ENCODE measurements at regions not wholly inside any gene's neighbourhood (a gene's known extent, or its start where the extent isn't known, plus 50 kb on each side); places are given as distances from the start of the nearest gene placed in this dataset.

DNA sequence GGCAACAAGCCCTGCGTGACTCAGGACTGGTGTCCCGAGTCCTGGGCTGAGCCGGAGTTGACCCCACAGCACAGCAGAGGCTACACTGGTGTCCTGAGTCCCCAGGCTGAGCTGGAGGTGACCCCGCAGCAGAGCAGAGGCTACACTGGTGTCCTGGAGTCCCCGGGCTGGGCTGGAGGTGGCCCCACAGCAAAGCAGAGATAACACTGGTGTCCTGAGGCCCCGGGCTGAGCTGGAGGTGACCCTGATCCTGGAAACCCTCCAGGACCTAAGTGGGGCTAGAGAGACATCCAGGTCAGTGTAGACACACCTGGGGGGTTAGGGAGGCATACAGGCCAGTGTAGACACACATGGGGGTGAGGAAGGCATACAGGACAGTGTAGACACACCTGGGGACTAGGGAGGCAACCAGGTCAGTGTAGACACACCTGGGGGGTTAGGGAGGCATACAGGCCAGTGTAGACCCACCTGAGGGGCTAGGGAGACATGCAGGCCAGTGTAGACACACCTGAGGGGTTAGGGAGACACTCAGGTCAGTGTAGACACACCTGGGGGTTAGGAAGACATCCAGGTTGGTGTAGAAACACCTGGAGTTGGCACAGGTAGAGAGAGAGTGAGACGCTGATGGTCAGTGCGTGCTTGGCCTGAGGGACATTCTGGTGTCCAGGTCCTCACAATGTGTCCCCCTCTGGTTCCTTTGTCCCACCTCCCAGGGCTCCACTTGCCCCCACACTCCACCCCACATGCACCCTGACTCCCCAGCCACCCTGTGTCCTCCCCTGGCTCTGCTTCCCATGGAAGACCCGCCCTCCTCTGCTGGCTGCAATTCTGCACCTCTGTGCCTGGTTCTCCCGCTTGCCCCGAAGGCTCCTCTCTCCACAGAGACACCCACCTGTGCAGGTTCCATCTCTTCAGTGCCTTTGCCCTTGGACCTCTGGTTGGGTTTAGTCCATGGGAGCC lies 321.6 kb upstream of the SFSWAP start:
- Histone ChIP-seq H3K36me3 (ENCODE audit: control insufficient read depth in 2 of 2, extremely low read depth in 1 of 2, insufficient read depth in 2 of 2, low read length in 2 of 2) (no peaks in the 10 kb centered on the region), H3K79me2 (ENCODE audit: control insufficient read depth, insufficient read depth, low read length) (no peaks in the 10 kb centered on the region), H3K4me1 (ENCODE audit: control insufficient read depth, extremely low read depth, insufficient read depth, low read length) (no peaks in the 10 kb centered on the region), H3K27me3 (ENCODE audit: control insufficient read depth, extremely low read depth, insufficient read depth, low read length) (no peaks in the 10 kb centered on the region), H3K4me3 (ENCODE audit: control insufficient read depth in 2 of 3, extremely low read depth in 1 of 3, insufficient read depth in 2 of 3, low read depth in 1 of 3, low read length in 3 of 3) (no peak overlapping the region), H3K9ac (ENCODE audit: control insufficient read depth, extremely low read depth, insufficient read depth, low read length) (no peak overlapping the region), H3K9me1 (ENCODE audit: control insufficient read depth, extremely low read depth, insufficient read depth, low read length) (no peaks in the 10 kb centered on the region), H2AFZ (ENCODE audit: control insufficient read depth, low read length) (no peak overlapping the region), H3K4me2 (ENCODE audit: control insufficient read depth, extremely low read depth, insufficient read depth, low read depth, low read length) (no peak overlapping the region), H3K27ac (ENCODE audit: control insufficient read depth, insufficient read depth, low read length) (no peak overlapping the region), H4K20me1 (ENCODE audit: control insufficient read depth, extremely low read depth, insufficient read depth, low read length) (no peaks in the 10 kb centered on the region), H3K9me3 (ENCODE audit: control insufficient read depth, low read depth, low read length) (no peaks in the 10 kb centered on the region)
- dilution Hi-C loops (cut with MboI; ENCODE audit: extremely low pct_ligation_motif_present, low sequenced_read_pairs), result no loop called here
- DNase-seq (ENCODE audit: low read depth, low spot score) (no peak), FAIRE-seq (no peak)
- TF ChIP-seq EZH2 (IDR thresholded peaks at IDR 0.05; ENCODE audit: low read length), result no peak
- TF ChIP-seq, protein P1, sequence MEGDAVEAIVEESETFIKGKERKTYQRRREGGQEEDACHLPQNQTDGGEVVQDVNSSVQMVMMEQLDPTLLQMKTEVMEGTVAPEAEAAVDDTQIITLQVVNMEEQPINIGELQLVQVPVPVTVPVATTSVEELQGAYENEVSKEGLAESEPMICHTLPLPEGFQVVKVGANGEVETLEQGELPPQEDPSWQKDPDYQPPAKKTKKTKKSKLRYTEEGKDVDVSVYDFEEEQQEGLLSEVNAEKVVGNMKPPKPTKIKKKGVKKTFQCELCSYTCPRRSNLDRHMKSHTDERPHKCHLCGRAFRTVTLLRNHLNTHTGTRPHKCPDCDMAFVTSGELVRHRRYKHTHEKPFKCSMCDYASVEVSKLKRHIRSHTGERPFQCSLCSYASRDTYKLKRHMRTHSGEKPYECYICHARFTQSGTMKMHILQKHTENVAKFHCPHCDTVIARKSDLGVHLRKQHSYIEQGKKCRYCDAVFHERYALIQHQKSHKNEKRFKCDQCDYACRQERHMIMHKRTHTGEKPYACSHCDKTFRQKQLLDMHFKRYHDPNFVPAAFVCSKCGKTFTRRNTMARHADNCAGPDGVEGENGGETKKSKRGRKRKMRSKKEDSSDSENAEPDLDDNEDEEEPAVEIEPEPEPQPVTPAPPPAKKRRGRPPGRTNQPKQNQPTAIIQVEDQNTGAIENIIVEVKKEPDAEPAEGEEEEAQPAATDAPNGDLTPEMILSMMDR (optimal IDR thresholded peaks at IDR 0.05 in 1 of 3, IDR thresholded peaks at IDR 0.05 in 1 of 3, conservative IDR thresholded peaks at IDR 0.05 in 1 of 3; ENCODE audit: extremely low read depth in 1 of 3, insufficient read depth in 2 of 3, low read length in 3 of 3), result no peak

DNA sequence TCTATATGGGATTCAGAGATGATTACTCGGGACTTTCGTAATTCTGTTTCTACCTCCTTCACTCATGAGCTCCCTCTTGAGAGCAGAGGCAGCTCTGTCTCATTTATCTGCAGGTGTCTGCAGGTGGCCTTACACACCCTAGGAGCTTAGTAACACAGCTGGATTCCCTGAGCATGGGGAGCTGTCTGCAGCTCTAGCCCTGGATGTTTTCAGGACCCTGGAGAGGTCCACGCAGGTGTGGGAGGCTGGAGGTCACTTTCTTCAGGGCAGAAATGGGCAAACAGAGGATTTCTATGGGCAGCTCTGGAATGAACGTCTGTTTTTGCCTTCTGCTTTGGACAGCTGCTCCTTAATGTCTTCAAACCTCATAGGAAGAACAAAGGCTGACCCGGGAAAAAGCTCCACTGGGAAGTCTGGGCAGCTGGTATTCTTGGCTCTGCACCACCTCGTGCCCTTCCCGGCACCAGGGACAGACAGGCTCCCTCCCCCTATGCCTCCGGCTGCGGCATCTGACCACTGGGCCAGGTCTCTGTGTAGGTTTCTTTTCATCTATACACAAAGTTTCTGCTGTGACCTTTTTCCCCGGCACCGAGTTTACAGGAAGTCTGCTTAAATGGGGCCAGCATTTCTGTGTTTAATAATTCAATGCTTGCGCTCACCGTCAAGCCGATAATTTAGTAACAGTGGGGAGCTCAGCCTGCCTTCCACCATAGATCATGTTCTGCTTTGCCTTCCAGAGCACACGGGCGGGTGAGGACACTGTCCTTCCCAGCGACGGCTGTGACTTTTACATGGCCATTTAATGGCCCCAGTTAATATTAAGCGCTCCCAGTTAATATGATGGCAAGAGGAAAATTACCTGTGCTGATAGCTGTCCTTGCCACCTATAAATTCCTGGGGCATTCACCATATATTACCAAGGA lies 320.2 kb upstream of the SFSWAP start:
- no peak for DNase-seq (ENCODE audit: low read depth, low spot score)
- Histone ChIP-seq H3K4me2 (ENCODE audit: control insufficient read depth, extremely low read depth, insufficient read depth, low read depth, low read length) (no peak overlapping the region), H4K20me1 (ENCODE audit: control insufficient read depth, extremely low read depth, insufficient read depth, low read length) (no peaks in the 10 kb centered on the region), H3K4me1 (ENCODE audit: control insufficient read depth, extremely low read depth, insufficient read depth, low read length) (no peaks in the 10 kb centered on the region), H3K4me3 (ENCODE audit: control insufficient read depth in 2 of 3, extremely low read depth in 1 of 3, insufficient read depth in 2 of 3, low read depth in 1 of 3, low read length in 3 of 3) (no peak overlapping the region), H3K27ac (ENCODE audit: control insufficient read depth, insufficient read depth, low read length) (no peak overlapping the region), H2AFZ (ENCODE audit: control insufficient read depth, low read length) (no peak overlapping the region), H3K79me2 (ENCODE audit: control insufficient read depth, insufficient read depth, low read length) (no peaks in the 10 kb centered on the region), H3K27me3 (ENCODE audit: control insufficient read depth, extremely low read depth, insufficient read depth, low read length) (no peaks in the 10 kb centered on the region), H3K36me3 (ENCODE audit: control insufficient read depth in 2 of 2, extremely low read depth in 1 of 2, insufficient read depth in 2 of 2, low read length in 2 of 2) (no peaks in the 10 kb centered on the region), H3K9me1 (ENCODE audit: control insufficient read depth, extremely low read depth, insufficient read depth, low read length) (no peaks in the 10 kb centered on the region), H3K9me3 (ENCODE audit: control insufficient read depth, low read depth, low read length) (peaks cover 3% of the 10 kb centered on the region), H3K9ac (ENCODE audit: control insufficient read depth, extremely low read depth, insufficient read depth, low read length) (no peak overlapping the region)
- dilution Hi-C loops (cut with MboI; ENCODE audit: extremely low pct_ligation_motif_present, low sequenced_read_pairs), result no loop called here
- no peak for FAIRE-seq
- TF ChIP-seq EZH2 (IDR thresholded peaks at IDR 0.05; ENCODE audit: low read length), result no peak
- TF ChIP-seq, protein P1 (optimal IDR thresholded peaks at IDR 0.05 in 1 of 3, IDR thresholded peaks at IDR 0.05 in 1 of 3, conservative IDR thresholded peaks at IDR 0.05 in 1 of 3; ENCODE audit: extremely low read depth in 1 of 3, insufficient read depth in 2 of 3, low read length in 3 of 3), result no peak

Data from keratinocyte (primary cell).